HG03097 (cell line): ENCODE measurements at regions not wholly inside any gene's neighbourhood (a gene's known extent, or its start where the extent isn't known, plus 50 kb on each side); places are given as distances from the start of the nearest gene placed in this dataset.

Source experiments
- ATAC-seq: cut with Tn5 transposase; IDR thresholded peaks from one replicate; pipeline ENCODE4 v1.9.1; 2021; ENCODE audit not compliant: unreplicated experiment, low FRiP score

DNA sequence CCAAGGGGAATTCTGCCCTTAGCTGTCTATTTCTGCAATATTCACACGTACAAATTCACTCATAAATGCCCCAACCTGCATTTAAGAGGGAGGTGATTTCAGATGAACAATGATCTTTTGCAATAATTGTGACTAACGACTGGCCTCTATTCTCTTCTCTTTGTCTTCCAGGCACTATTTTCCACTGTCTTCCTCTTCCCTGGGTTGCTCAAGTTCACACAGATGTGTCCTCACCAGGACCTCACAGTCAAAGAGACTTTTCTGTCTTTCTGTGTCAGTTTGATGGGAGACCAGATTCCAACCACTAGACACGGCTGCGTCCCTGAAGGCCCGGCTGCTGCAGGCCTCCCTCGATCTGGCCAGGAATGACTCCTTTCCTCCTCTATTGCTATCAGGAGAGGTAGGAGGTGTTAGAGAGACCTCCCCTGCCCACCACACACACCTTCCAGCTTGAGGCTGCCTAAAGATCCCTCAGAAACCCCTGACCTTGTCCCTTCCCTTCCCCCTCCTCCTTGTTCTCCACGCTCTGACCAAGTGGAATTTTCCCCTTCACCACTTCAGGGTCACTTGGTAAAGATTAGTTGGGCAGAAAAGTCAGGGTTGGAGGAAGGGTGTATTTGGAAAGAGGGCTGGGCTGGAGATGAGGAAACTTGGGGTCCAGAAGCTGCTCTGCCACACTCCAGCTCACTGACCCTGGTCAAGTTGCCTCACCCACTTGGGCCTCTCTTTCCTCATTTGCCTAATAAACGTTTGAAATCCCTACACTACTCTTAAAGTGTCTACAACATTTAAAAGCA lies 109.2 kb upstream of the COPS8 start:
- no peak for ATAC-seq

DNA sequence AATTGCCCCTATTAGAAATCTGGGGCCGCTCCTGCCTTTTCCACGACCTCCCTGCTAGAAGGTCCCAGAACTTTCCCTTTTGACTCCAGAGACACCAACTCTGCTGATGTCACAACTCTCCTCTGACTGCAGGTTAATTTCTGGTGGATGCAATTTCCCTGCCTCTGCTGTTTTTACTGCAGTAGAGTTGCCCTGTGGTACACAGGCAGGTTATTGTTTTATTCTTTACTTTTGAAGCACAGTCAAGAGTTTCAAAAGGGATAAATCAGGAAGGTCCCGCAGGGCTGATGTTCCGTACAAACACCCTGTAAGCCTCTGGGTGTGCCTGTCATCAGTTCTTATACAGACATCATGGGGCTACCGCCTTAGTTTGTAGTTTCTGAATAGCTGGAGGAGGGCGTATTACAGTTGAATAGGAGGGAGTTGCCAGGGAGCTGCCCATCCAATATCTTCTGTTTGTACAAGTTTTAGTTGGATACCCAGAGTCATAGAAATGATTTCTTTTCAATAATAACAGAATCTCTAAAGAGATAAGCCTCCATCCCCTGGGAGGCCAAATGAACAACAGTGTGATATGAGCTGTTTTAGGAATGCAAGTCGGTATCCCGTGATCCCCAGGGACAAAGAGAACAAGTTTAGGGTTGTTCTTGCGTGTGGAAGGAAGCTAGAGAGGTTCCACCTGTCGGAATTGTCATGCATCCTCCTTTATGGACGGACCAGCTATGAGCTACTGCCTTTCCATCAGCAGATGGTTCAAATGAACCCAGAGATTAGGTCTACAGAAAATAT lies 108.4 kb upstream of the COPS8 start:
- ATAC-seq = no peak

DNA sequence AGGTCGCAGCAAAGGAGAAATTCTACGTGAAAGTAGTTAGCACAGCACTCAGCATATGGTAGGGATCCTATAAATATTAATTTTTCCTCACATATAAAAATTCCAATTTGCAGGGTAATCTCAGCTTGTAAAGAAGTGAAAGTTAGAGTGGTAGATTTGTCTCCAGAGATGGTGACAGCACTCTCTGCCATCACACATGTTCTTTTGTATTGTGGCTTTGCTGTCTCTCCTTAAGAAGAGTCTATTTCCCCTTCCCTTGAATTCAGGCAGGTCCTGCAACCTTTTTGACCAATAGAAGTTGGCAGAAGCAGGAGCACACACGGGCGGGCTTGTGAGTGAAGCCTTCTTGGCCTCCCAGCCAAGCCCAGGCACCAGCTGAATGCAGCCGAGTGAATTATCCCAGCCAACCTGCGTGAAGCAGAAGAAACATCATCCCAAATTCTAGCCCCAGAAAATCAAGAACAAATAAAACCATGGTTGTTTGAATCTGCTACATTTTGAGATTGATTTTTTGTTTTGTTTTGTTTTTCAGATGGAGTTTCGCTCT lies 107.8 kb upstream of the COPS8 start:
- no peak for ATAC-seq

DNA sequence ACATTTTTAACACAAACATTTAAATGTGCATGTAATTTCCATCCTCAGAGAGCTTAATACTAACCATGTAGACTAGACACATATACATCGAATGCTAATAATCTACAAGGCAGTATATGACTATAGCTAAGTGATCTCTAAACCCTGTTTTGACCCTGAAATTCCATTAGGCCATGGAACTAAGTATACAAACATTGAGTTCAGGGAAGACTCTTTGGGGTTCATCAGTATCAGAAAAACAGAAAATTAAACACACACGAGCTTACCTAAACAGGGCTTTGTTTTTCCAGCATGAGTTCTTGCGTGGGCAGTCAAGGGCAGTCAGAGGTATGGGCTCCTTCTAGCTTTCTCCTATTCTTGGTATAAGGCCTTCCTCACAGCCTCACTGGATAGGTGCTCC lies 106.0 kb upstream of the COPS8 start:
- ATAC-seq = no peak

DNA sequence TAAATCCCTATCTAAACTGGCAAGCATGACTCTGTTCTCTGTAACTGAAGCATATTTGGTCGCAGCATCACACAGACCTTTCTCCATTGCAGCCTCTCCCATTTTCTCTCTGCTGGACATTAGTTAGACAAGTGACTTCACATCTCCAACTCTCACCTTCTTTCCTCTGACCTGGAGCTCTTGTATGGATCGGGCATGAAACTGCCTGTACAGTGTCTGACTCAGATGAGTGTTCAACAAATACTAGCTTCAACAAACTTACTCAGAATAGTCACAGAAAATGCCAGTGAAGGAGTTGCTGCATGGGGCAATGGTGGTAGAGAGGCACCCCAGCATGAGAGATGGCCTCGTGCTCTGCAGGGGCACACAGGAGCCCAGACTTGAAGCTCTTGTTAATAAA lies 104.7 kb upstream of the COPS8 start:
- no peak for ATAC-seq

DNA sequence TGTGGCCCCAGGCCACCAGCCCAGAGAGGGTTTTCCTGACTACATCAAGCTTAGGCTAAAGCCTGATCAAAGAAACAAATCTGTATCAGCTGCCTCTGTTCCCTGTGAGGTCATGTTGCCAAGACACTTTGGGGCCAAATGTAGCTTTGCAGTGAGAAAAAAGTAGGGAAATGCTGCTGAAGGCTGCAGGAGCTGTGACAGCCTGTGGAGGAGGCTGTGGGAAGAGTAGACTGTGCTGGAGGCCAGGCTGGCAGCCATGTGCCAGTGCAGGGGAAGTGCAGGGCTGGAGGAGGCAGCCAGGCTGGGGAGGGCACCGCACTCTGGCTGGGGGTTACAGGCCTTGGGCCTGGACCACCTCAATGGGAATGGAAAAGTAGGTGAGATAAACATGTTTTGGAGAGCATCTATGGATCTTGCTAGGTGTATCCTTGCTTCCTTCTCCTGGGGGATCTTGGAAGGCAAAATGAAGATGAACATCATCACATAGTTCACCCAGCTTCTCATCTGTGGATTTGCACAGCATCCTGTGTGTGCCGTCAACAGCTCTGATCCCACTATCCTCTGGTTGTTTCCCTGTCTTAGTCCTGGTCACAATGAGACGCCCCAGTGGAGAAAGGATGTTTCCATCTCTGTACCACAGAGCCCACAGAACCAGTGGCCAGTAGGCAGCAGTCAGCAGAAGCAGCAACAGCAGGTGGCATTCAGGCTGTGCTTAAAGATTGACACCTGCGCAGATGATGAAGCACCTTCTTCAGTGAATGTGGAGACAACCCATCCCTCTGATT lies 103.8 kb upstream of the COPS8 start:
- ATAC-seq = no peak

DNA sequence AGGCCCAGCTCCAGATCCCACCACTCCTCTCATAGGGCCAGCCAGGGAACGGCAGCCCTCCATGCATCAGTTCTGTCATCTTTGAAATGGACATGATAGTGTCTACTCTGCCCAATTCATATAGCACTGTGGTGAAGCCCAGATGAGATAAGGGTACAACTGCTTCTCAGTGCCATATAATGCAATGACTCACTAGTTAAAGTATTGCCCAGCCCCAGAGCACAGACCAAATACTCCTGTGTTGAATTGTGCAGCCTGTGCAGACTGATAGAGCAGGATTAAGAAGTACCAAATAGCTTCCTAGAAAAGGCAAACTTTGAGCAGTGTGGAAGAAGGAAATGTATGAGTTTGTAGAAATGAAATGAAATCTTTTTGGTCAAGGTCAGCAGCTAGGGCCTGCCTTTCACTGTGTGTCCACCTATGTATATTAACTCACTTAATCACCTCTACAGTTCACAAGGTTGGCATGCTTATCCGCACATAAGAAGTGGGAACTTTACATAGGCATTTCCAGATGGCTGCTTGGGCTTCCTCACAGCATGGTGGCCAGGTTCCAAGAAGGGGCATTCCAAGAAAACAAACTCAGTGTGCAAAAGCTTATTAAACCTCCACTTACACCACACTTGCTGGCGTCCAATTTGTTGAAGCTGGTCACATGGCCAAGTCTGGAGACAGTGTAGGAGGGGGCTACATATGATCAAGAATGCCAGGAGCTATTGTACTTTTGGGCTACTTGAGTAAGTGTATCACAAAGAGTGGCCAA lies 102.8 kb upstream of the COPS8 start:
- ATAC-seq = no peak

DNA sequence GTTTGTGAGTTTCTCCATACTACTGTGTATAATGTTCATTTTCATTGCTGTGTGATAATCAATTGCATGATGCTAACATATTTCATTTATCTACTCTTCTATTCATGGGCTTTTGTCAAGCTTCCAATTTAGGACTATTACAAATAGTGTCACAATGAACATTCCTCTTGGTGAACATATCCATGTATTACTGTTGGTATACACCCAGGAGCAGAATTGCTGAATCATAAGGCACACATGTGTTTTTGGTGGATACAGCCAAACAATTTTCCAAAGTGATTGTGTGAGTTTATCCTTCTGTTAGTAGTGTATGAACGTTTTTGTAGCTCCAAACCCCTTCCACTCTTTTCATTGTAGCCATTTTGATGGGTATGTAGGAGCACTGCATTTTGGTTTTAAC lies 101.6 kb upstream of the COPS8 start:
- ATAC-seq = no peak

DNA sequence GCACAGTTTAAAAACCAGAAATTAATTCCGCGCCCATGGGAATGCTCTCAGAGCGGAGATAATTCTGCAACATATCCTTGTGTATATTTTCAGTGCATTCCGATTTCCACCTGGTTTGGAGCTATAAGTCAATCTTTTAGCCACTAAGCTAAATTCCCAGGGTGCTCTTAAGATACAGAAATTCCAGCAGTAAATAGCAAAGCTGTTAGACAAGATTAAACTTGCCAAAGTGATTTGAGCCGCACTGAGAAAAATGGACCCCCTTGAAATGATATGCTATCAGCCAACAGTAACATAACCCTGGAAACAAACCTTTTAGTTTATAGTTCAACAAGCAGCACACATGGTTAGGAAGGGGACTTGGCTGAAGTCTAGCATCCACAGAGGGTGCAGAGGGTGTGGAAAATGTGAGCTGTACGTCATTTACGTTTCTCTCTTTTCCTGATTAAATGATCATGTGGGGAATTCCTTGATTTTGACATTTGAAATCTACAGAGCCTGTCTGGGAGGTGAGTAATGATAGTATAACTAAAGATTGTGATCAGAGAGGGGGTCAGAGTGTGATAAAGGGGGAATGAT lies 99.8 kb upstream of the COPS8 start:
- no peak for ATAC-seq

DNA sequence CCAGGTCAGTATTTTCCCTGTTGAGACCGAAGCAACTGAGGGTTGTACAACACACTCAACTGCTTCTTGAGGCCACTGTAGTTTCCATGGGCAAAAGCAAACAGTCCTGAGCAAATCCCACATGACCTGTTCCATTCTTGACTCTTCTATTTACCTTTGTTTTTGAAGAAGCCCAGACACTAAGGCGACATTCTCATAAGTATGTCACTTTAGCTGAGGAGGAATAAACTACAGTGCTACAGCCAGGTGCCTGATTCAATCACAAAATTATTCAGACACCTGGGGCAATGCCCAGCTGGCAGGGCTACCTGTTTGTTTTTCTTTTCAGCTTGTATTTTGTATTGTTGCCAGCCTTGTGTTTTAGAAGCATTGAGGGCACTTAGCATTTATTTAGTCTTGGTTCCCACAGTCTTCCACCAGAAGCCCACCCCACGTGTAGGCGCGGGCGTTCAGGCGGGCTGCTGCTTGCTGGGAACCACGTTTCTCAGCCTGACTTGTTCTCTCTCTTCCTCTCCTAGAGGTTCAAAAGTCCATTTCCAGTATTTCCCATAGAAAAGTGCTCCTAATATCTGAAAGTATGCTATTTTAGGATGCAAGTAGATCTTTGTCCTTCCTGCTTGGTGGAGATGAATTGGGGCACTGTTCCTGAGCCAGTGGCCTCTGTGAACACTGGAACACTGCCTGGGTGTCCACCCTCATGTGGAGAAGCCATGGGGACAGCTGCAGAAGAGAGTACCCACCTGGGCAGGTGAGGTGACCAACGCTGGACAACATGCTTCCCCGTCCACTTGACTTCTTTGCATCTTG lies 99.0 kb upstream of the COPS8 start:
- ATAC-seq = no peak

DNA sequence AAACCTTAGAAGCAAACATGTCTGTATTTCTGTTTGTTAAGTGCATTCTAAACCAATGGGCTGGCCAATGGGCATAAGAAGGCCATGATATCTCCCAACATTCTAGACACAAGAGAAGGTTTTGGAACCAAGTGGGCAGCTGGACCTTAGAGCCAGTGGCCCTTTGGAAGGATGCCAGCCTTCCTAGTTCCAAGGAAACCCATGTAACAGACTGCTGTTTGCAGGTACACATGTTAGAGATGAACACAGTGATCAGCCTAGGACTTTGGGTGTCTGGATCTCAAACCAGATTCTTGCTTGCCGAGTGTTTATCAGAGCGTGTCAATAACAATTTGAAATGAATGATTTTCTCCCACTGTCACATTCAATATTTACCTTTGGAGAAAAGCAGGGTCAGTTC lies 97.5 kb upstream of the COPS8 start:
- no peak for ATAC-seq

DNA sequence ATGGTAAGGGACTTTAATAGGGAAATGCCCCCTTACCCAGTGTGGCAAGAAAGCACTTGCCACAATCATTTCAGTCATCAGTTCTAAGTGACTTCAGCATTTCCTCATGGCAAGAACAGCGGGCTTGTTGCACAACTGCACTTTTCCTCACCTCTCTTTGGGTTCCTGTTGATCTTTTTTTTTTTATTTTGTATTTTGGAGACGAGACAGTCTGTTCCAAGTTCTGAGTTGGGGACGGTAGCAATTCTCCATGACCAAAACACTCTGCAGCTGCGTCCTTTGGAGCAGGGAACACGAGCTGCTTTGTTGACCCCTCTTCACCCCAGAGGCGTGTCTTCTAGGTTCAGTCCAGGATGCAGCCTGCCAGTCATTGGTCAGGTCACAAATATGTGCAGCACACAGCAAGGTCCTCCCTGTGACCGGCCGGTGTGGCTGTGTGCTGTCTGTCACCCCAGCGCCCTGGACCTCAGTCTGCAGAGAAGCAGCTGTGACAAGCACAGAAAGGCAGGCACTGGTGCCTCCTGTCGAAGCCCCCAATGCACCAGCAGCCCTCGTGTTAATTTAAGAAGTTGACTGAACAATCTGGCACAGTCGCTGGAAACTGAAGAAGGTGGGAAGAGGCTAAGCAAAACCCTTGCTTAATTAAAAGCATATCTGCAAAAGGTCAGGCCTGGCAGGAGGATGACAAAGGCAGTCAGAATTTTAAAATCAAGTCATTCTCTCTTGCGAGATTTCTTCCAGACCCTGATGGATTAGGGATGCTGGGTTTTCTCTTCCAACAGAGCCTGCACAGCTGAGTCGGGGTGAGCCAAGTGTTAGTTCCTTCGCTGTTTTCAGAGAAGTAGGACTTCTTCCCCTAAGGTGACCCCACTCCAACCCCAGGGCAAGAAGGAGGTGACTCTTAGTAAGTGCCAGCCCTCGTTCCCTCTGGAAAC lies 96.7 kb upstream of the COPS8 start:
- ATAC-seq = no peak

DNA sequence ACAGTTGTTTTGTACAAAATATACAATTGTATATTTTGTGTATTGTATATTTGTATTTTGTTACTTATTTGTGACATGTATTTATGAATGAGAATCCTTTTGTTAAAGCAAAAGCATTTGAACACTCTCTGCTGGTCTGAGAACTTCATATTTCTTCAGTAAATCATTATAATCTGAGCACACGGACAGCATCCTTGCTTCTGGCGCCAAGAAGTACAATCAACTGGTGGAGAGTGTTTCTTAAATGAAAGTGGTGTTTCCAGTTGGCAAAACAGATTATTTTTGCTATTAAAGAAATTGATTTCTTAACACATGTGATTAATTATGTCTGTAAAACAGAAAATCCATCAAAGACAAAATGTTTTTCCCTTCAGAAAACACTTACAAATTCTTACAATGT lies 95.1 kb upstream of the COPS8 start:
- no peak for ATAC-seq

DNA sequence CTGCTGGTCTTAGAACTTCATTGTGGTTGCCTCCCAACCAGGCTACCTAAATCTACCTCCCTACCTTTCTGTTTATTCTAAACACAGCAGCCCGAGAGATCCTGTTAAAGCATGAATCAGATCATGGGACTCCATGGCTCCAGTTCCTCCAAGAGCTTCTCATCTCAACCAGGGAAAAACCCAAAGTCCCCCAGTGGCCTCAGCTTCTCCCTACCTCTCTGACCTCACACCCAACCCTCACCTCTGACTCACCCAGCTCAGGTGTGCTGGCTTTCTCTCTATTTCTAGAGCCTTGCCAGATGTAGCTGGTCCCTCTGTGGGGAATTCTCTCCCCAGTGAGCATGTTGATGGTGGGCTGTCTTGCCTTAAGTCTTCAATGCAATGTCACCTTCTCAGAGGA lies 93.8 kb upstream of the COPS8 start:
- ATAC-seq = no peak

DNA sequence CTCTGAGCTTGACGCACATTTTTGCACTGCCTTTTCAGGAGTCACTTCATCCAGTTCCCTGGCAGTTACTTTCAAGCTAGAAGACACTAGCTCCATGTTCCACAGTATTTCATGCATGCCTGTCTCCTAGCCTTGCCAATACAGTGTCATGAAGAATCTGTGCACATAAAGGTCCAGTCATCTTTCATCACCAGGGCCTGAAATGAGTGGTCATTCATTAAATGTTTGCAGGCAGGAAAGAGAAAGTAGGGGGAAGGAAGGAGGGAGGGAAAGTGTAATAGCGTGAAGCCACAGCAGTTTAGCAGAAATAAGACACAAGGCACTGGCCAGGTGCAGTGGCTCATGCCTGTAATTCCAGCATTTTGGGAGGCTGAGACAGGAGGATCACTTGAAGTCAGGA lies 92.4 kb upstream of the COPS8 start:
- no peak for ATAC-seq

DNA sequence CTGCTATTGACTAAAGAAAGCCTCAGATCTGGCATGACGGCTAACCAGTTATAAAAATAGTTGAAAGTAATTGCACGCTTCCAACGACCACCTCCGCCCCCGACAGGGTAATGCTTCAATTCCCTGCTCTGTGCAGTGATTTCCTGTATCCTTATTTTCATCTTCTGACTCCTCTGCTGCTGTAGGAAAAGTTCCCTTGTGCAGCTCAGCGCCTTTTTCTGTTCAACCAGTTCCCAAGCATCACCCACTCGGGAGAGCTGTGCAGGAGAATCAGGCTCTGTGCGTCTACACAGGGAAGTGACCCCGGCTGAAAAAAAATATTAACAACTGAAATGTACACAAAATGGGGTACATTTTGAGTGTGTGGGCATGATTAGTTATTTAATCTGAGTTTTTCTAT lies 91.3 kb upstream of the COPS8 start:
- no peak for ATAC-seq

DNA sequence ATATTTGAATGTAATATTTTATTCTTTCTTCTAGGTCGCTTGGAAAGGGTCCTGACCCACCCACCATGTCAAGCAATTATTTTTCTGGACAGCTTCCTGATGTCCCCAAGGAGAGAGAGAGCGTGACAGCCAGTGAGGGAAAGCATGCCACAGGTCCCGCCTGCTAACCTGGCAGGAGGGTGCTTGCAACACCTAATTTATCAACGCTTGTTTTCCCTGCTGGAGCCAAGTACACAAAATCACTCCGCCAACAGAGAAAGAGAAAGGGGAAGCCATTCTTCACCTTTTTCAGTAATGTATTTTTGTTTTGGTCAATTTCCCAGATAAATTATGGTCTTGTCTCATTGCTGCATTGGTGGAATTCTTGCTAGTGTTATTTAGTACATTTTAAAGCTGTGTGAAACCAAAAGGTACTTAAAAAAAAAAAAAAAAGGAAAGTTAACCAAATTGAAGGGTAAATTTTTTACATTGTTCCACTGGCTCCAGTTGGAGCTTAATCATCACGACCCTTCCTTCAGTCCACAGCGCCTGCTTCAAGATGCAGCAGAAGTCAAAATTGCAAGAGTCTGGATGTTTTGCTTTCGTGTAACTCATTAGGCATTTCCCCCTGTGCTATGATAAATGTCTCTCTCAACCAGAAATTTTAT lies 88.5 kb upstream of the COPS8 start:
- no peak for ATAC-seq

DNA sequence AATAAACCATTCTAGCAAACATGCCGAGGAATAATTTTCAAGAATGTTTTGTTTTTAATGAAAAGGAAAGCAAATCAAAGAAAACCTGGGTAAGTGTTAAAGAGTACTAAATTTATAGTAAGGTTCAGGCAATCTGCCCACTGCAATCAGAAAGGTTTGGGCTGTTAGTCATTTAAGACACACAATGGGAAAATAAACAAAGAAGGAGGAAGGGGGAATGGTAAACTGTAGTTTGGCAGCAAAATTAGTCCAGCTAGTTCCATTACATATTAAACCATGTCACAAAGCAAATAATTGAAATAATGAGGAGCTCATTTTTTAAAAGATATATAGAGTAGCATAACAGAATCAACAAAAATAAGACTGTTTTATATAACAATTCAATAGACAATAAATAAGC lies 87.5 kb upstream of the COPS8 start:
- no peak for ATAC-seq
